Prostate gland (tissue), 2 donors: ENCODE measurements at regions not wholly inside any gene's neighbourhood (a gene's known extent, or its start where the extent isn't known, plus 50 kb on each side); places are given as distances from the start of the nearest gene placed in this dataset.
"Not testable (repeated sequence)": the region's sequence is repeated elsewhere in the genome, so short reads cannot be mapped to it uniquely, and the experiment has no call there.

Experiments
- DNase-seq: peaks from one replicate; pipeline ENCODE4 v3.0.0-alpha.2; 2019; ENCODE audit warnings: low spot score
- H3K27ac ChIP-seq, 2 donors: fragments of 200-600 bp; sonication (generic); 2 replicates each; pipeline ENCODE4 v1.5.1; 2017 to 2019
- H3K27me3 ChIP-seq: fragments of 200-600 bp; sonication (generic); replicated peaks from 2 replicates; pipeline ENCODE4 v1.5.1; 2019; ENCODE audit not compliant: insufficient read depth
- H3K36me3 ChIP-seq, 2 donors: fragments of 200-600 bp; sonication (generic); 1 replicate in 1 of 2; 2 replicates in 1 of 2; pipeline versions ENCODE4 v1.5.1 to v1.8.1; 2017 to 2019
- H3K4me1 ChIP-seq: fragments of 200-600 bp; sonication (generic); replicated peaks from 2 replicates; pipeline ENCODE4 v1.5.1; 2019
- H3K4me3 ChIP-seq, 2 donors: fragments of 200-600 bp; sonication (generic); 2 replicates each; pipeline ENCODE4 v1.5.1; 2017 to 2019
- H3K9me3 ChIP-seq: fragments of 200-600 bp; sonication (generic); 2 replicates; pipeline ENCODE4 v1.5.1; 2017
- POLR2A ChIP-seq: fragments of 450-650 bp; IDR thresholded peaks from one replicate; pipeline ENCODE4 v1.6.1; 2016; ENCODE audit warnings: antibody characterized with exemption, mild to moderate bottlenecking
- POLR2AphosphoS5 ChIP-seq: sonication (generic); formaldehyde crosslinking; IDR thresholded peaks from one replicate; pipeline ENCODE4 v1.6.1; 2017; ENCODE audit warnings: antibody characterized with exemption
- WGBS: methylation state at CpG from one replicate; pipeline ENCODE4 v1.1.5; 2018; 5-methylcytosine and 5-hydroxymethylcytosine counted together
- intact Hi-C: fragments of 100-400 bp; cut with DNase I; formaldehyde crosslinking; loops from one replicate; pipeline ENCODE4 v1.14.2; 2022
- TF ChIP-seq, protein P1 (sequence below), 4 experiments: fragments of 200-600 bp in 2 of 4; fragments of 450-650 bp in 2 of 4; sonication (generic) in 2 of 4; IDR thresholded peaks; 1 replicate in 3 of 4; 2 replicates in 1 of 4; pipeline ENCODE4 v1.5.1; 2016 to 2019; ENCODE audit warnings: antibody characterized with exemption in 4 of 4, mild to moderate bottlenecking in 2 of 4, moderate library complexity in 2 of 4

DNA sequence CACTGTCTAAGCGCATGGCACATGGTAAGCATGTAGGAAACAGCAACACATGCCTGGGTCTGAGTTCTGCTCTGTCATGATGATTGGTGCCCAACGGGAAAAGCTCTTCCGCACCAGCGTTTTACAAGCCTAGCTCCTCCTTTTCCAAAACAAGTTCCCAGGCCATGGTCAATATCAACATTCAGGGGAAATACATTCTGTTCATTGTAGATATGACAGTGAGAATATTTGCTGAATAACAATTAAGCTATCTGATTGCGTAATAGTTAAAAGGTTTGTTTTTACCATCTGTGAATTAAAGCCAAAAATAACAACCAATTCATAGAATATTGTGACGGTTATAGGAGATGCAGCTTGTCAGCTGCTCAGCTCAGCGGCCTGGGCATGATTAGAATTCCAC is 404.3 kb upstream of the SLC35B3 start:
- no peaks in the 10 kb centered on the region for H3K27me3 ChIP-seq
- TF ChIP-seq POLR2A = no peak
- TF ChIP-seq, protein P1, sequence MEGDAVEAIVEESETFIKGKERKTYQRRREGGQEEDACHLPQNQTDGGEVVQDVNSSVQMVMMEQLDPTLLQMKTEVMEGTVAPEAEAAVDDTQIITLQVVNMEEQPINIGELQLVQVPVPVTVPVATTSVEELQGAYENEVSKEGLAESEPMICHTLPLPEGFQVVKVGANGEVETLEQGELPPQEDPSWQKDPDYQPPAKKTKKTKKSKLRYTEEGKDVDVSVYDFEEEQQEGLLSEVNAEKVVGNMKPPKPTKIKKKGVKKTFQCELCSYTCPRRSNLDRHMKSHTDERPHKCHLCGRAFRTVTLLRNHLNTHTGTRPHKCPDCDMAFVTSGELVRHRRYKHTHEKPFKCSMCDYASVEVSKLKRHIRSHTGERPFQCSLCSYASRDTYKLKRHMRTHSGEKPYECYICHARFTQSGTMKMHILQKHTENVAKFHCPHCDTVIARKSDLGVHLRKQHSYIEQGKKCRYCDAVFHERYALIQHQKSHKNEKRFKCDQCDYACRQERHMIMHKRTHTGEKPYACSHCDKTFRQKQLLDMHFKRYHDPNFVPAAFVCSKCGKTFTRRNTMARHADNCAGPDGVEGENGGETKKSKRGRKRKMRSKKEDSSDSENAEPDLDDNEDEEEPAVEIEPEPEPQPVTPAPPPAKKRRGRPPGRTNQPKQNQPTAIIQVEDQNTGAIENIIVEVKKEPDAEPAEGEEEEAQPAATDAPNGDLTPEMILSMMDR (IDR thresholded peaks at IDR 0.05) = no peak
- no peak for TF ChIP-seq POLR2AphosphoS5
- WGBS = 43% methylated on average over 7 of the region's 7 CpGs
- H3K36me3 ChIP-seq = no peaks in the 10 kb centered on the region
- no peak for DNase-seq
- intact Hi-C loops = no loop called here
- H3K9me3 ChIP-seq = no peaks in the 10 kb centered on the region
- no peak overlapping the region for H3K27ac ChIP-seq
- no peak overlapping the region for H3K4me3 ChIP-seq
- no peaks in the 10 kb centered on the region for H3K4me1 ChIP-seq

DNA sequence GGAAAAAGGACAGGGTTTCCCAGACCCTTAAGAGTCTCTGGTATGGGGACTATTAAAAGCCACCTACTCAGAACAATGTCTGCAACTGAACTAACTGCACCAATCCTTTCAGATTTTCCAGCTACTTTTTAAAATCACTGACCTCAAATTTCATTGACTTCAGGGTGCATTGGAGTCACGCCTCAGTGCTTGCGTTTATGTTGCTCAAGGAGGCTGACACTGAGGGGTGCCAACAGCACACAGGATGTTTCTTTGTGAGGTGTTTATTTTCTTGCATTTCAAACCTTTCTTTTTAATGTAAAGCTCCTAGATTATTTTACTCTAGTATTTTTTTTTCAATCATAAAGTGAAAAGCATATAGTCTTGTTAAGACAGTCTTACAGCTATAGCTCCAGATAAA is 402.0 kb upstream of the SLC35B3 start:
- Histone ChIP-seq H3K27me3 (no peaks in the 10 kb centered on the region), H3K4me1 (no peaks in the 10 kb centered on the region), H3K36me3 (no peaks in the 10 kb centered on the region), H3K27ac (no peak overlapping the region), H3K4me3 (no peak overlapping the region), H3K9me3 (no peaks in the 10 kb centered on the region)
- intact Hi-C loops = no loop called here
- no peak for TF ChIP-seq POLR2A
- DNase-seq = no peak
- WGBS = 66% methylated on average over 2 of the region's 2 CpGs

DNA sequence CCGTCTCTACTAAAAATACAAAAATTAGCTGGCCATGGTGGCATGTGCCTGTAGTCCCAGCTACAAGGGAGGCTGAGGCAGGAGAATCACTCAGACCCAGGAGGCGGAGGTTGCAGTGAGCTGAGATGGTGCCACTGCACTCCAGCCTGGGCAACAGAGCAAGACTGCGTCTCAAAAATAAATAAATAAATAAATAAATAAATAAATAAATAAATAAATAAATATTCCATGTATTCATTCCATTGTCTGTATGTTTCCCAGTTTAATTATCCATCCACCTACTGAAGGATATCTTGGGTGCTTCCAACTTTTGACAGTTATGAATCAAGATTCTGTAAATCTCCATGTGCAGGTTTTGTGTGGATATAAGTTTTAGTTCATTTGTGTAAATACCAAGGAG is 397.4 kb upstream of the SLC35B3 start:
- DNase-seq, H3K4me3 ChIP-seq, H3K27me3 ChIP-seq, H3K36me3 ChIP-seq, H3K4me1 ChIP-seq, intact Hi-C loops, H3K27ac ChIP-seq, H3K9me3 ChIP-seq: not testable (repeated sequence)
- WGBS = 95% methylated on average over 3 of the region's 3 CpGs

DNA sequence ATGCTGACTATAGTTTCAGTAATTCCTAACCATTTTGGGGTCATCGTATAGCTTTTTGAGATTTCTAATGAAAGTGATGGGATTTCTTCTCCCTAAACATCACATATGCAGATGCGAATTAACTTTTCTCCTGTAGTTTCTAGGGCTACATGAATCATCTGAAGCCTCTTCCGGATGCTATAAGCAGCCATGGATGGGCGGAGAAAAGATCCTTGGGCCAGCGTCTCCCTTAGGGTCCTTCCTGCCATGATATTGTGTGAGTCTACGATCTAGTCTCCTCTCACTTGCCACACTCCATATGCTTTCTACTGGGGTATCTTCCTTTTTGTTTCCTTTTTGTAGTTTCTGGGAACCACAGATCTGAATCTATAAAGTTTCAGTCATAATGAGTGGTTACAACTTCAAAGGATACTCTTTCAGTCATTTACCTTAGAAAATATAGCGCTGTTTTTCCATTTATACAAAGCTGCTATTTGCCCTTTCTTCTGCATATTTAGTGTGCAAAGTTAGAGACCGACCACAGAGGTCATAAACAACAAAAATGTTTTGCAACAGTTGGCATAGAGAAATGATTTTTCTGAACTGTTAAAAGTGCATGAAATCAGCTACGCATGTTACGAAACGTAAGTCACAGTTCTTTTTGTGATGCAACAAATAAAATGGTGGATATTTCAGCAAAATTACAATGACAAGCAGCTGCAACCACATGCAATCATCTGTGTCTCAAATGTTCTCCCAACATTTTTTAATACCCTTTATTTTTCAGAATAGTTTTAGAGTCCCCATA is 396.2 kb upstream of the SLC35B3 start:
- Histone ChIP-seq H3K27ac (no peak overlapping the region), H3K4me1 (no peaks in the 10 kb centered on the region), H3K4me3 (no peak overlapping the region), H3K9me3 (no peaks in the 10 kb centered on the region), H3K27me3 (no peaks in the 10 kb centered on the region), H3K36me3 (no peaks in the 10 kb centered on the region)
- DNase-seq = no peak
- intact Hi-C loops = no loop called here
- WGBS = 83% methylated on average over 11 of the region's 11 CpGs
- TF ChIP-seq, protein P1 (IDR thresholded peaks at IDR 0.05) = no peak
- TF ChIP-seq POLR2A (no peak), POLR2AphosphoS5 (no peak)

DNA sequence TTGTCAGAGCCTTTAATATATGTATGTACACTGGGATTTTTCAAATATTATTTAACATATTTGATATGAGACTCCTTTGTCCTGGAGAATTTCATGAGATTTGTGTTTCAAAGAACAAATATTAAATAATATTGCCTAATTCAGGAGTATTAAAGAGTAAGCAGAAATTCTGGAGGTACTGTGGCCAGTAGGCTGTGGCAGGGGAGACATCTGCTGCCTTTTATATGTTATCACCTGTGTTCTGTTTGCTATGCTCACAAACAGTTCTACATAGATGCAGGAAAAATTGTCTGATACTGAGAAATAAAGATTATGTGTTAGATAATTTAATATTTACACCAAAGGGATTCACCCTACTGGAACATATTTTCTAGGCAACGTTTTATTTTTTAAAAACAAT is 395.4 kb upstream of the SLC35B3 start:
- no peak overlapping the region for H3K27ac ChIP-seq
- H3K9me3 ChIP-seq = no peaks in the 10 kb centered on the region
- WGBS = 72% methylated on average over 1 of the region's 1 CpG
- H3K4me1 ChIP-seq = no peaks in the 10 kb centered on the region
- H3K27me3 ChIP-seq = no peaks in the 10 kb centered on the region
- no peak overlapping the region for H3K4me3 ChIP-seq
- no peaks in the 10 kb centered on the region for H3K36me3 ChIP-seq
- no peak for DNase-seq
- TF ChIP-seq, protein P1 (IDR thresholded peaks at IDR 0.05) = no peak
- TF ChIP-seq POLR2AphosphoS5 (no peak), POLR2A (no peak)
- intact Hi-C loops = no loop called here

DNA sequence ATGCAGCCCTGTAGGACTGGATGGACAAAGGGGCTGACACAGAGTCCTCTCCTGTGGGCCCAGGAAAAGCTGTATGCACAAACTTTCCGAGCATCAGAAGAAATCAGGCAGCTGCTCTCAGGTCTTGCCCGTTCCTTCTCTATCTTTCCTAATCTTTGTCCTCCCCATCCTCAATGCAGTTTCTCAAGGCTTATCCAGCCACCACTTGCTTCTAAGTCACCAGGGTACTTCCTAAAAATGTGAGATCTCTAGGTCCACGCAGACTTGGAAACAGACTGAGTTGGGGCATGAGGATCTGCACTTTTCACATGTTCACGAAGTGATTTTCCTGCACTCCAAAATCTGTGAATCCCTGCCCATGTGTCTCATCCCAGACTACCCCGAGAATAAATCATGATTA is 394.5 kb upstream of the SLC35B3 start:
- 51% methylated on average over 5 of the region's 5 CpGs for WGBS
- Histone ChIP-seq H3K4me3 (no peak overlapping the region), H3K4me1 (no peaks in the 10 kb centered on the region), H3K36me3 (no peaks in the 10 kb centered on the region), H3K9me3 (no peaks in the 10 kb centered on the region), H3K27ac (no peak overlapping the region), H3K27me3 (no peaks in the 10 kb centered on the region)
- no peak for DNase-seq
- intact Hi-C loops = no loop called here
- TF ChIP-seq POLR2A (no peak), POLR2AphosphoS5 (no peak)
- TF ChIP-seq, protein P1 (IDR thresholded peaks at IDR 0.05) = no peak
